SHP77 treated with DMSO at 0.1 percent for 48 hours (cell line): ENCODE measurements at regions not wholly inside any gene's neighbourhood (a gene's known extent, or its start where the extent isn't known, plus 50 kb on each side); places are given as distances from the start of the nearest gene placed in this dataset.

Source experiments
- DNase-seq: peaks from one replicate; lab custom pipeline; 2025; lab: John Stamatoyannopoulos, UW

GRCh38 chr5:103346162-103346748 lies 87.7 kb downstream of the MACIR start:
- DNase-seq: no peak

GRCh38 chr5:103345461-103345860 lies 86.9 kb downstream of the MACIR start:
- DNase-seq: no peak

- no peak for DNase-seq
These were observed 82.3 kb downstream of the MACIR start for GRCh38 chr5:103340717-103341388.

GRCh38 chr5:103340132-103340531 lies 81.6 kb downstream of the MACIR start:
- no peak for DNase-seq

- DNase-seq: no peak
These were observed 78.4 kb downstream of the MACIR start for GRCh38 chr5:103336941-103337340.

GRCh38 chr5:103333376-103333775 lies 74.8 kb downstream of the MACIR start:
- DNase-seq: no peak

- no peak for DNase-seq
These were observed 72.3 kb downstream of the MACIR start for GRCh38 chr5:103330875-103331274.
